Activated naive CD4-positive, alpha-beta T cell treated with anti-CD3 and anti-CD28 coated beads, Interleukin-2, amount 50 U/mL, for 16 hours (primary cell): ENCODE measurements at regions not wholly inside any gene's neighbourhood (a gene's known extent, or its start where the extent isn't known, plus 50 kb on each side); places are given as distances from the start of the nearest gene placed in this dataset.
"Not testable (repeated sequence)": the region's sequence is repeated elsewhere in the genome, so short reads cannot be mapped to it uniquely, and the experiment has no call there.

ENCODE experiments used
- DNase-seq: peaks from one replicate; pipeline ENCODE4 v3.0.0-alpha.2; 2020

- no peak for DNase-seq
These were observed 51.3 kb upstream of the BOD1 start for GRCh38 chr5:173667702-173668101.

- DNase-seq: no peak
These were observed 51.9 kb upstream of the BOD1 start for GRCh38 chr5:173668245-173668800.

- DNase-seq: no peak
These were observed 52.5 kb upstream of the BOD1 start for GRCh38 chr5:173668910-173669309.

GRCh38 chr5:173669483-173669882 lies 53.0 kb upstream of the BOD1 start:
- DNase-seq: no peak

- DNase-seq: no peak
These were observed 53.7 kb upstream of the BOD1 start for GRCh38 chr5:173670130-173670651.

GRCh38 chr5:173670791-173671120 lies 54.3 kb upstream of the BOD1 start:
- no peak for DNase-seq

- no peak for DNase-seq
These were observed 54.9 kb upstream of the BOD1 start for GRCh38 chr5:173671121-173671949.

GRCh38 chr5:173672166-173672565 lies 55.7 kb upstream of the BOD1 start:
- DNase-seq: no peak

- DNase-seq: no peak
These were observed 56.4 kb upstream of the BOD1 start for GRCh38 chr5:173672891-173673290.

GRCh38 chr5:173673295-173674101 lies 57.0 kb upstream of the BOD1 start:
- no peak for DNase-seq

GRCh38 chr5:173675287-173675996 lies 59.0 kb upstream of the BOD1 start:
- DNase-seq: no peak

- DNase-seq: no peak
These were observed 59.9 kb upstream of the BOD1 start for GRCh38 chr5:173676375-173676774.

- no peak for DNase-seq
These were observed 60.7 kb upstream of the BOD1 start for GRCh38 chr5:173677125-173677672.

GRCh38 chr5:173679909-173680630 lies 63.6 kb upstream of the BOD1 start:
- DNase-seq: no peak

- no peak for DNase-seq
These were observed 64.3 kb upstream of the BOD1 start for GRCh38 chr5:173680660-173681242.

- DNase-seq: no peak
These were observed 65.9 kb upstream of the BOD1 start for GRCh38 chr5:173682313-173682712.

- not testable (repeated sequence) for DNase-seq
These were observed 68.1 kb upstream of the BOD1 start for GRCh38 chr5:173684535-173684934.

GRCh38 chr5:173686950-173687349 lies 70.5 kb upstream of the BOD1 start:
- no peak for DNase-seq

- no peak for DNase-seq
These were observed 72.3 kb upstream of the BOD1 start for GRCh38 chr5:173688703-173689102.

GRCh38 chr5:173689171-173689736 lies 72.8 kb upstream of the BOD1 start:
- no peak for DNase-seq

- DNase-seq: no peak
These were observed 73.4 kb upstream of the BOD1 start for GRCh38 chr5:173689737-173690360.
